HepG2 (cell line): ENCODE measurements at regions not wholly inside any gene's neighbourhood (a gene's known extent, or its start where the extent isn't known, plus 50 kb on each side); places are given as distances from the start of the nearest gene placed in this dataset.

Source experiments
- ATAC-seq: fragments of 200-7000 bp; cut with Tn5 transposase; 3 replicates; pipeline ENCODE4 v1.9.1; 2020; ENCODE audit warnings: mild to moderate bottlenecking, moderate library complexity
- BruUV-seq: library from RNA; stranded (reverse); fragments of 400-500 nt; replicated peaks from 2 replicates; lab custom pipeline; 2021; lab: Mats Ljungman, UMichigan
- CTCF ChIA-PET: fragments of 300-600 bp; formaldehyde crosslinking; extraction: SDS; loops from one replicate; lab custom pipeline; 2021; ENCODE audit warnings: low total read pairs, inconsistent platforms, low intra/inter-chr PET ratio; lab: Yijun Ruan, JAX
- POLR2A ChIA-PET: fragments of 350-600 bp; sonication (Branson Sonifier 250); formaldehyde crosslinking; loops from one replicate; lab custom pipeline; 2020; ENCODE audit warnings: antibody characterized with exemption, inconsistent platforms; lab: Yijun Ruan, JAX
- DNase-seq: peaks from one replicate; pipeline ENCODE4 v3.0.0-alpha.2; 2015; ENCODE audit warnings: low spot score
- FAIRE-seq: peaks from 3 replicates; lab custom pipeline; 2011; peaks lifted over from hg19 to GRCh38; lab: Jason Lieb, UNC
- H2AFZ ChIP-seq: one replicate; pipeline ENCODE4 v1.6.1; 2011; ENCODE audit warnings: low read length, inconsistent platforms
- H3K27ac ChIP-seq: fragments of 300-600 bp; 3 replicates; pipeline ENCODE4 v1.8.0; 2011; ENCODE audit warnings: mixed run types, mild to moderate bottlenecking, mixed read lengths, low read length, inconsistent platforms; ENCODE audit not compliant: insufficient read depth; ENCODE audit errors: extremely low read length
- H3K27me3 ChIP-seq, 2 experiments: fragments of 200-600 bp in 1 of 2; 2 replicates in 1 of 2; 3 replicates in 1 of 2; pipeline versions ENCODE4 v1.6.0 to v1.8.0; 2011; ENCODE audit warnings: low read length in 2 of 2, mild to moderate bottlenecking in 2 of 2, moderate library complexity in 2 of 2, inconsistent platforms in 1 of 2; ENCODE audit not compliant: insufficient read depth in 2 of 2, control insufficient read depth in 1 of 2
- H3K36me3 ChIP-seq, 2 experiments: fragments of 200-600 bp in 1 of 2; replicated peaks in 1 of 2; 2 replicates in 1 of 2; 3 replicates in 1 of 2; pipeline versions ENCODE4 v1.5.1 to v1.8.0; 2011; ENCODE audit warnings: low read length in 2 of 2, inconsistent platforms in 1 of 2; ENCODE audit not compliant: insufficient read depth in 2 of 2, control insufficient read depth in 1 of 2
- H3K4me1 ChIP-seq: 2 replicates; pipeline ENCODE4 v1.5.1; 2012; ENCODE audit warnings: low read length, inconsistent platforms; ENCODE audit not compliant: insufficient read depth
- H3K4me2 ChIP-seq: 2 replicates; pipeline ENCODE4 v1.6.0; 2011; ENCODE audit warnings: low read depth, low read length, inconsistent platforms
- H3K4me3 ChIP-seq, 3 experiments: fragments of 200-600 bp in 1 of 3; sonication (generic), shearing (Covaris generic) in 1 of 3; replicated peaks in 1 of 3; 2 replicates each; pipeline ENCODE4 v1.5.1; 2011 to 2016; ENCODE audit warnings: low read length in 3 of 3, inconsistent platforms in 2 of 3, low read depth in 2 of 3, mild to moderate bottlenecking in 2 of 3, control low read depth in 1 of 3, mixed read lengths in 1 of 3; ENCODE audit not compliant: insufficient read depth in 1 of 3
- H3K79me2 ChIP-seq: one replicate; pipeline ENCODE4 v1.6.1; 2011; ENCODE audit warnings: low read length, inconsistent platforms; ENCODE audit not compliant: insufficient read depth
- H3K9ac ChIP-seq: 2 replicates; pipeline ENCODE4 v1.6.0; 2011; ENCODE audit warnings: mild to moderate bottlenecking, low read depth, low read length, inconsistent platforms; ENCODE audit not compliant: insufficient read depth
- H3K9me3 ChIP-seq: 2 replicates; pipeline ENCODE4 v1.5.1; 2012; ENCODE audit warnings: mild to moderate bottlenecking, low read length
- H4K20me1 ChIP-seq: 2 replicates; pipeline ENCODE4 v1.6.0; 2011; ENCODE audit warnings: inconsistent platforms, mild to moderate bottlenecking, low read length, moderate library complexity; ENCODE audit not compliant: insufficient read depth
- ARID5B ChIP-seq: IDR thresholded peaks from 2 replicates; pipeline ENCODE4 v1.4.0; 2020; ENCODE audit warnings: mild to moderate bottlenecking, missing genetic modification reagents
- DZIP1 ChIP-seq: sonication (generic); formaldehyde crosslinking; IDR thresholded peaks from 2 replicates; pipeline ENCODE4 v1.5.0; 2020; ENCODE audit warnings: mild to moderate bottlenecking, missing genetic modification reagents
- FOXJ3 ChIP-seq: sonication (generic); formaldehyde crosslinking; IDR thresholded peaks from 2 replicates; pipeline ENCODE4 v1.4.0; 2020; ENCODE audit warnings: missing genetic modification reagents, mild to moderate bottlenecking, borderline replicate concordance
- RNF2 ChIP-seq: fragments of 450-650 bp; conservative IDR thresholded peaks from 2 replicates; pipeline ENCODE4 v1.6.1; 2016; ENCODE audit warnings: low read depth
- ZNF101 ChIP-seq: sonication (generic); formaldehyde crosslinking; IDR thresholded peaks from 2 replicates; pipeline ENCODE4 v1.4.0; 2020; ENCODE audit warnings: mild to moderate bottlenecking, low read depth, missing genetic modification reagents, borderline replicate concordance
- ZNF350 ChIP-seq: sonication (generic); formaldehyde crosslinking; IDR thresholded peaks from 2 replicates; pipeline ENCODE4 v1.4.0; 2020; ENCODE audit warnings: mild to moderate bottlenecking, low read depth, missing genetic modification reagents, borderline replicate concordance
- ZNF530 ChIP-seq: sonication (generic); formaldehyde crosslinking; IDR thresholded peaks from 2 replicates; pipeline ENCODE4 v1.5.0; 2020; ENCODE audit warnings: low read depth, mild to moderate bottlenecking, missing genetic modification reagents
- WGBS: methylation state at CpG from one replicate; pipeline ENCODE4 v1.1.6; 2017; ENCODE audit warnings: low lambda C conversion rate; 5-methylcytosine and 5-hydroxymethylcytosine counted together
- in situ Hi-C: cut with HindIII; loops from 2 replicates; pipeline ENCODE4 v1.10.0; 2017; ENCODE audit warnings: low pct_unique_long_range_greater_than_20kb; ENCODE audit not compliant: extremely low pct_ligation_motif_present
- intact Hi-C: fragments of 100-400 bp; cut with micrococcal nuclease; formaldehyde crosslinking; loops from one replicate; pipeline ENCODE4 v1.10.0; 2022; ENCODE audit not compliant: unreplicated experiment

DNA sequence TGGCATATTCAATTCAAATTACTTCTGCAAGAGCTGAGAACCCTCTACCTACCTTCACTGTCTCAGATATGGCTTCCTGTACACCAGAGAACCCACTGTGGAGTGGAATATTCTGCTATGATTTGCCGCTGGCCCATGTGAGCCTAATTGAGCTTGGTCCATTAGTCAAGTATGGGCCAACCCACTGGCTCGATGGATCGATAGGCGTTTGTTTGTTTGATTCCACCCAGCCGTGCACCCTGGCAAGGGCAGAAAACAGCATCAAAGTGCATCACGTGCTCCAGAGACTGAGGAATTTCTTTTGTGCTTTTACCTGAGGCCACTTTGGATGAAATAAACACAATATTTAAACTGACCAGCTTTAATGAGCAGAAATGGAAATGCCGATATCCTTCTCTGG is 426.3 kb downstream of the AACS start (continued):
- TF ChIP-seq FOXJ3 (CRISPR knock-in tag) (no peak), DZIP1 (CRISPR knock-in tag) (no peak)
- TF ChIP-seq, all 625 proteins: peak for 4

- BruUV-seq, result no TSS peak
- 50% methylated on average over 10 of the region's 20 CpGs for WGBS
- TF ChIP-seq RNF2 (no peak), ZNF350 (CRISPR knock-in tag) (no peak), ZNF101 (CRISPR knock-in tag) (no peak), ZNF530 (CRISPR knock-in tag) (no peak), ARID5B (no peak)
- H3K4me1 ChIP-seq, result no peaks in the 10 kb centered on the region
- H3K4me2 ChIP-seq, result no peak overlapping the region
- DNase-seq (no peak), ATAC-seq (no peak; the same call in 1 of the 3 replicates), FAIRE-seq (no peak)
- ChIA-PET CTCF (no interaction called here), POLR2A (no interaction called here)
- intact Hi-C loops, result no loop called here
- no peaks in the 10 kb centered on the region for H3K79me2 ChIP-seq
- no peak overlapping the region for H2AFZ ChIP-seq
- no peaks in the 10 kb centered on the region for H4K20me1 ChIP-seq
- no peaks in the 10 kb centered on the region for H3K27me3 ChIP-seq
- H3K9ac ChIP-seq, result no peak overlapping the region
- H3K36me3 ChIP-seq, result no peaks in the 10 kb centered on the region
- no peaks in the 10 kb centered on the region for H3K9me3 ChIP-seq
- in situ Hi-C loops, result no loop called here
- H3K4me3 ChIP-seq, result no peak overlapping the region
- no peak overlapping the region for H3K27ac ChIP-seq
Measured at GRCh38 chr12:125492354-125493270, 427.4 kb downstream of the AACS start.
